ENCODE measurements at regions not wholly inside any gene's neighbourhood (a gene's known extent, or its start where the extent isn't known, plus 50 kb on each side); places are given as distances from the start of the nearest gene placed in this dataset.

DNA sequence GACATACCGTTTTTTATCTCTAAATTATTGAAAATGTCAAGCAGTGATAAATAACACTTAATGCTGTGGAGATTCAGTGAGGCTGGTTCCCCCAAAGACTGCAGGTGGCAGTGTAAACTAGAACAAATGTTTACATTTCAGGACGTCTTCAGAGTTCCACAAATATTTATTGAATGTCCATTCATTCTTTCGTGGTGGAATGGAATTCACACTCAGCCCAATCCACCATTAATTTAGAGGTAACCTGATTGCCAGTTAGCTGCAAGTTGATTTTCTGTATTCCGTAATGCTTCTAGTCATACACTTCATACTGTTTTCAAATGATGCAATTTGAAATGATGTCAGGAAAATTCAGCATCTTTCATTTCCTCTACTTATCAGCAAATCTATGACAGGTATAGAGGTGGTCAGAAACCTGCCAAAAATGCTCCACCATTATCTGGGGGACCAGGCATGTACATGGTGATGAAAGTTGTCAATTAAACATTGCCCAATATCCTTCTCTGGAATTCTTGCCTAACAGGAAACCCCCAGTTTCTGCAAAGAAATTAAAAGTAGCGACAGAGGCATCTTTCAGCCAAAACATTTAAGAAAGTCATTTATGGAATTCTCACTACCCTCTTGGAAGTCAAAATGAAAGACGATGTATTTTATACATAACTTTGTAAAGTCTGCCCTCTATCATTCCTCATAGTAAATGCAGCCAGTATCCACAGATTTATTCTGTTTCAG lies 94.3 kb upstream of the BMAL1 start:
- Histone ChIP-seq H3K79me2 (ENCODE audit: insufficient read depth, low read length) (no peaks in the 10 kb centered on the region), H3F3A (ENCODE audit: insufficient read depth, low read length) (no peaks in the 10 kb centered on the region), H3K4me1 (ENCODE audit: insufficient read depth, low read length, severe bottlenecking) (no peaks in the 10 kb centered on the region), H3K36me3 (ENCODE audit: insufficient read depth, low read length) (no peaks in the 10 kb centered on the region), H3K9ac (ENCODE audit: low read length) (no peak overlapping the region), H3K27ac (ENCODE audit: low read depth, low read length, poor library complexity, severe bottlenecking) (no peak overlapping the region), H4K20me1 (ENCODE audit: insufficient read depth, low read length) (no peaks in the 10 kb centered on the region), H3K4me3 (ENCODE audit: low read depth, low read length, poor library complexity, severe bottlenecking) (no peak overlapping the region), H2AFZ (ENCODE audit: low read length) (no peak overlapping the region), H3K27me3 (ENCODE audit: insufficient read depth, low read length) (no peaks in the 10 kb centered on the region), H3K9me3 (ENCODE audit: low read length) (peaks cover 2% of the 10 kb centered on the region; the same call in 1 of the 2 replicates), H3K4me2 (ENCODE audit: low read length) (no peak overlapping the region), H3K9me2 (ENCODE audit: low read depth, low read length) (no peaks in the 10 kb centered on the region)
- TF ChIP-seq, protein P1, sequence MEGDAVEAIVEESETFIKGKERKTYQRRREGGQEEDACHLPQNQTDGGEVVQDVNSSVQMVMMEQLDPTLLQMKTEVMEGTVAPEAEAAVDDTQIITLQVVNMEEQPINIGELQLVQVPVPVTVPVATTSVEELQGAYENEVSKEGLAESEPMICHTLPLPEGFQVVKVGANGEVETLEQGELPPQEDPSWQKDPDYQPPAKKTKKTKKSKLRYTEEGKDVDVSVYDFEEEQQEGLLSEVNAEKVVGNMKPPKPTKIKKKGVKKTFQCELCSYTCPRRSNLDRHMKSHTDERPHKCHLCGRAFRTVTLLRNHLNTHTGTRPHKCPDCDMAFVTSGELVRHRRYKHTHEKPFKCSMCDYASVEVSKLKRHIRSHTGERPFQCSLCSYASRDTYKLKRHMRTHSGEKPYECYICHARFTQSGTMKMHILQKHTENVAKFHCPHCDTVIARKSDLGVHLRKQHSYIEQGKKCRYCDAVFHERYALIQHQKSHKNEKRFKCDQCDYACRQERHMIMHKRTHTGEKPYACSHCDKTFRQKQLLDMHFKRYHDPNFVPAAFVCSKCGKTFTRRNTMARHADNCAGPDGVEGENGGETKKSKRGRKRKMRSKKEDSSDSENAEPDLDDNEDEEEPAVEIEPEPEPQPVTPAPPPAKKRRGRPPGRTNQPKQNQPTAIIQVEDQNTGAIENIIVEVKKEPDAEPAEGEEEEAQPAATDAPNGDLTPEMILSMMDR (IDR thresholded peaks at IDR 0.05; ENCODE audit: low read length) = peak; percentile 33
- no peak for TF ChIP-seq EZH2 (IDR thresholded peaks at IDR 0.05; ENCODE audit: borderline replicate concordance, low read length)

DNA sequence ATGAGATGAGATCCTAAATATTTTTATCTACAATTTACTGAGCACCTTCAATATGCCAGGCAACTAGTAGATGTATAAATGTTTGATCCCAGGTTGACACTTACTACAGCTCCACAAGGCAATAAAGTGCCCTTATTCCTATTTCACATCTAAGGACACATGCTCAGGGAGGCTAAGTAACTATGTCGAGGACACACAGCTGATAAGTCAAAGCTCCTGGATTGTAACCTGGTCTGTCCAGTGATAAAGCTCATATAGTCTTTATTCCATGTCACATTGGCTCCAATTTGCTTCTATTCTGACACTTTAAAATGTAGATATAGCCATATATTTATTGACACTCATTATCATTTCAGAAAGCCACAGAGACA lies 93.8 kb upstream of the BMAL1 start:
- no peaks in the 10 kb centered on the region for H3K27me3 ChIP-seq (ENCODE audit: insufficient read depth, low read length)
- no peak overlapping the region for H3K27ac ChIP-seq (ENCODE audit: low read depth, low read length, poor library complexity, severe bottlenecking)
- H3K4me2 ChIP-seq (ENCODE audit: low read length) = no peak overlapping the region
- no peaks in the 10 kb centered on the region for H4K20me1 ChIP-seq (ENCODE audit: insufficient read depth, low read length)
- peaks cover 6% of the 10 kb centered on the region; the same call in 1 of the 2 replicates for H3K9me3 ChIP-seq (ENCODE audit: low read length)
- no peaks in the 10 kb centered on the region for H3K4me1 ChIP-seq (ENCODE audit: insufficient read depth, low read length, severe bottlenecking)
- no peak overlapping the region for H3K9ac ChIP-seq (ENCODE audit: low read length)
- no peaks in the 10 kb centered on the region for H3F3A ChIP-seq (ENCODE audit: insufficient read depth, low read length)
- no peak overlapping the region for H2AFZ ChIP-seq (ENCODE audit: low read length)
- H3K79me2 ChIP-seq (ENCODE audit: insufficient read depth, low read length) = no peaks in the 10 kb centered on the region
- H3K4me3 ChIP-seq (ENCODE audit: low read depth, low read length, poor library complexity, severe bottlenecking) = no peak overlapping the region
- H3K9me2 ChIP-seq (ENCODE audit: low read depth, low read length) = no peaks in the 10 kb centered on the region
- TF ChIP-seq, protein P1 (IDR thresholded peaks at IDR 0.05; ENCODE audit: low read length) = no peak
- no peak for TF ChIP-seq EZH2 (IDR thresholded peaks at IDR 0.05; ENCODE audit: borderline replicate concordance, low read length)
- H3K36me3 ChIP-seq (ENCODE audit: insufficient read depth, low read length) = no peaks in the 10 kb centered on the region

DNA sequence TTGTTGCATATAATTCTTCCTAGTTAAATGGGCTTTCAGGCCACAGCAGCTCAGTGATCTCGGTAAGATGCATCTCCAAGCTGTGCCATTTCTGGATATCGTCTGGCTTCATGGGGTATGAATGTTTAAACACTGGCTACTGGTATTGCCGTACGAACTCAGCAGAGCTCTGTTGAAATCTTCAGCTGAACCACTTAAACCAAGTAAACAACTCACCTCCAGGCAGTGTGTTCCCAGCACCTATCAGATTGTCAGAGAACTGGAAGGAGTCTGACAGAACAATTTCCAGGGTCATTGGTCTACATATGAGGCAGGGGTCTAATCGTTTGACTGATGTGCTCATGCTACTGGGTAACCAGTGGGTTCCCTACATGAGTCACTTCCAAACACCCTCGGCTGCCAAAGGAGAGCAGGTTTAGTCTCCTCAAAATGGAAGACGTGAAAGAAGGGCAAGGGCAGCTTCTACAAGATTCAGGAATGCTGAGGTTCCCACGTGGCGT lies 93.2 kb upstream of the BMAL1 start:
- Histone ChIP-seq H3K4me3 (ENCODE audit: low read depth, low read length, poor library complexity, severe bottlenecking) (no peak overlapping the region), H3K4me1 (ENCODE audit: insufficient read depth, low read length, severe bottlenecking) (no peaks in the 10 kb centered on the region), H4K20me1 (ENCODE audit: insufficient read depth, low read length) (no peaks in the 10 kb centered on the region), H3K4me2 (ENCODE audit: low read length) (no peak overlapping the region), H3K27me3 (ENCODE audit: insufficient read depth, low read length) (no peaks in the 10 kb centered on the region), H3K9ac (ENCODE audit: low read length) (no peak overlapping the region), H3K79me2 (ENCODE audit: insufficient read depth, low read length) (no peaks in the 10 kb centered on the region), H3F3A (ENCODE audit: insufficient read depth, low read length) (no peaks in the 10 kb centered on the region), H3K9me3 (ENCODE audit: low read length) (peaks cover 6% of the 10 kb centered on the region; the same call in 1 of the 2 replicates), H2AFZ (ENCODE audit: low read length) (no peak overlapping the region), H3K27ac (ENCODE audit: low read depth, low read length, poor library complexity, severe bottlenecking) (no peak overlapping the region), H3K9me2 (ENCODE audit: low read depth, low read length) (no peaks in the 10 kb centered on the region), H3K36me3 (ENCODE audit: insufficient read depth, low read length) (no peaks in the 10 kb centered on the region)
- TF ChIP-seq, protein P1 (IDR thresholded peaks at IDR 0.05; ENCODE audit: low read length) = no peak
- TF ChIP-seq EZH2 (IDR thresholded peaks at IDR 0.05; ENCODE audit: borderline replicate concordance, low read length) = no peak

Measured in OCI-LY1 (cell line).